ENCODE measurements at regions not wholly inside any gene's neighbourhood (a gene's known extent, or its start where the extent isn't known, plus 50 kb on each side); places are given as distances from the start of the nearest gene placed in this dataset.

DNA sequence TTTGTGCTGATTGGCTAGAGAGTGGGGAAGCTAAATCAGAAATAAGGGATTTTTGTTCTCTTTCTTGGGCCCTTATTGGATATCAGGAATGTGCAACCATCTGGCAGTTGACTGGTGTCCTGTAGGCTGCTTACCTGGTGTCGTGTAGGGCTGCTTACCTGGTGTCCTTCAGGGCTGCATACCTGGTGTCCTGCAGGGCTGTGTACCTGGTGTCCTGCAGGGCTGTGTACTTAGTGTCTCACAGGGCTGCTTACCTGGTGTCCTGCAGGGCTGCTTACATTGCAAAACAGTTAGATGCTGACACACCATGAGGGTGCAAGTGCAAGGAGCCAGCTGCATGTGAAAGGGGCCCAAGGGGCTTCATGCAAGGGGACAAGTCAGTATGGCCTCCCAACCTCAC, 249.3 kb downstream of the ICE1 start:
- no peak for ATAC-seq

DNA sequence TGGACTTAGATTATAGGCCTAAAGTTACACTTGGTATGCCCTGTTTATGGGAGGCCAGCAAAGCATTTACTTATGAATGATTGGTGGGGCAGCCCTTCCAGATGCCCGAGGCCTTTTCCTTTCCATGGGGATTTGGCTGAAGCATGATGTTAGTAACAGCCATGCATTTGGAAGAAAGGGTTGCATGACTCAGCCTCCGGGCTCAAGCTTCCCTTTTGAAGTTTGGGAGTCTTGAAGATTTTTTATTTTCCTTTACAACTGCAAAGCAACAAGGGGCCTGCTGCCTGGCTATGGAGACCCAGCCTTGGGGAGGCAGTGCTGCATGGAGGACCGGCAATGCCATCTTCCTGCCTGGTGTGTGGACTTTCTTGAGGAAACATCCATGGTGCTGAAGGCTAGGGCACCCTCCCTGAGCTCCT, 244.7 kb downstream of the ICE1 start:
- Histone ChIP-seq H3K27ac (no peak overlapping the region), H3K9me3 (no peaks in the 10 kb centered on the region), H3K4me3 (no peak overlapping the region), H3K27me3 (no peaks in the 10 kb centered on the region), H3K36me3 (no peaks in the 10 kb centered on the region), H3K4me1 (no peaks in the 10 kb centered on the region)
- whole genome bisulfite sequencing (ENCODE audit: insufficient coverage, low coverage, low lambda C conversion rate, missing lambda C conversion rate), result 42% methylated on average over 2 of the region's 3 CpGs
- TF ChIP-seq, protein P1, sequence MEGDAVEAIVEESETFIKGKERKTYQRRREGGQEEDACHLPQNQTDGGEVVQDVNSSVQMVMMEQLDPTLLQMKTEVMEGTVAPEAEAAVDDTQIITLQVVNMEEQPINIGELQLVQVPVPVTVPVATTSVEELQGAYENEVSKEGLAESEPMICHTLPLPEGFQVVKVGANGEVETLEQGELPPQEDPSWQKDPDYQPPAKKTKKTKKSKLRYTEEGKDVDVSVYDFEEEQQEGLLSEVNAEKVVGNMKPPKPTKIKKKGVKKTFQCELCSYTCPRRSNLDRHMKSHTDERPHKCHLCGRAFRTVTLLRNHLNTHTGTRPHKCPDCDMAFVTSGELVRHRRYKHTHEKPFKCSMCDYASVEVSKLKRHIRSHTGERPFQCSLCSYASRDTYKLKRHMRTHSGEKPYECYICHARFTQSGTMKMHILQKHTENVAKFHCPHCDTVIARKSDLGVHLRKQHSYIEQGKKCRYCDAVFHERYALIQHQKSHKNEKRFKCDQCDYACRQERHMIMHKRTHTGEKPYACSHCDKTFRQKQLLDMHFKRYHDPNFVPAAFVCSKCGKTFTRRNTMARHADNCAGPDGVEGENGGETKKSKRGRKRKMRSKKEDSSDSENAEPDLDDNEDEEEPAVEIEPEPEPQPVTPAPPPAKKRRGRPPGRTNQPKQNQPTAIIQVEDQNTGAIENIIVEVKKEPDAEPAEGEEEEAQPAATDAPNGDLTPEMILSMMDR (IDR thresholded peaks at IDR 0.05), result no peak
- no peak for TF ChIP-seq POLR2A (IDR thresholded peaks at IDR 0.05)
- intact Hi-C loops (cut with DNase I), result no loop called here
- DNase-seq (no peak), ATAC-seq (no peak)

More for the DNA sequence above, 249.3 kb downstream of the ICE1 start:
- H3K4me1 ChIP-seq, result no peaks in the 10 kb centered on the region
- WGBS (ENCODE audit: insufficient coverage, low coverage, low lambda C conversion rate, missing lambda C conversion rate), result no CpG with 5 or more reads among the region's 1 CpG
- TF ChIP-seq, protein P1 (IDR thresholded peaks at IDR 0.05), result no peak
- TF ChIP-seq POLR2A (IDR thresholded peaks at IDR 0.05), result no peak
- no peak overlapping the region for H3K27ac ChIP-seq
- no peaks in the 10 kb centered on the region for H3K27me3 ChIP-seq
- no peak for DNase-seq
- H3K9me3 ChIP-seq, result no peaks in the 10 kb centered on the region
- no peaks in the 10 kb centered on the region for H3K36me3 ChIP-seq
- no peak overlapping the region for H3K4me3 ChIP-seq
- intact Hi-C loops (cut with DNase I), result no loop called here

DNA sequence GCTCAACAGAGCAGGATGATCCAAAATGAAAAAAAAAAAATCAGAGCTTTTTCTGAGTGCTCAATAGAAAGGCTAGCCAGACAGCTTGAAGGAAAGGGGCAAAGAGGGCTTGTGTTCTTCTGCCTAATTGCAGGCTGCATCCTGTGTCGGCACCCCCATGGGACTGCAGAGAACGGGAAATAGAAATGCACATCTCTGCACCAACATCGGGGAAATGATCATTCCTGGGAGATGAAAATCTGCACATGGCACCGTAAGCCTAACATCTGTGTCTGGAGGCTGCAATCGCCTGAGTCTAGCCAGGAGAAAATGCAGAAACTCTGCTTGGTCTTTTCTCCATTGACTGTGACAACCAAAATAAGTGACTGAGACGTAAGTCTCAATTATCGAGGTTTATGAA, 243.9 kb downstream of the ICE1 start:
- Histone ChIP-seq H3K27ac (no peak overlapping the region), H3K4me3 (no peak overlapping the region), H3K9me3 (no peaks in the 10 kb centered on the region), H3K27me3 (no peaks in the 10 kb centered on the region), H3K4me1 (no peaks in the 10 kb centered on the region), H3K36me3 (no peaks in the 10 kb centered on the region)
- ATAC-seq (no peak), DNase-seq (no peak)
- TF ChIP-seq, protein P1 (IDR thresholded peaks at IDR 0.05), result no peak
- no peak for TF ChIP-seq POLR2A (IDR thresholded peaks at IDR 0.05)
- 76% methylated on average over 7 of the region's 7 CpGs for WGBS (ENCODE audit: insufficient coverage, low coverage, low lambda C conversion rate, missing lambda C conversion rate)
- intact Hi-C loops (cut with DNase I), result no loop called here

DNA sequence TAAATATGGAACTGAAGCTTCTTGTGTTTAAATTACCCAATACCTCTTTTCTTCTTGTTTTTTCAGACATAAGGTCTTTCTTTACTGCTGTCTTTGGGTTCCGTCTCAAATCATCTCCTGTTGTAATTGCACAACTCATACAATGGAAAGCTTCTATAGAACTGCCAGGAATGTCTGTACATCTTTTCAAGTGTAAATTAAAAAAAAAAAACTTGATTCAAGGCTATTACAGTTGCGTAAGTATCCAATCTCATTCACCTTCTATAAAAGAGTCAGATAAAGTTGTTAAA, 243.5 kb downstream of the ICE1 start:
- Histone ChIP-seq H3K4me3 (no peak overlapping the region), H3K27ac (no peak overlapping the region), H3K4me1 (no peaks in the 10 kb centered on the region), H3K9me3 (no peaks in the 10 kb centered on the region), H3K27me3 (no peaks in the 10 kb centered on the region), H3K36me3 (no peaks in the 10 kb centered on the region)
- intact Hi-C loops (cut with DNase I), result no loop called here
- no peak for ATAC-seq
- 83% methylated on average over 2 of the region's 2 CpGs for WGBS (ENCODE audit: insufficient coverage, low coverage, low lambda C conversion rate, missing lambda C conversion rate)
- DNase-seq, result no peak
- TF ChIP-seq, protein P1 (IDR thresholded peaks at IDR 0.05), result no peak
- TF ChIP-seq POLR2A (IDR thresholded peaks at IDR 0.05), result no peak
